SK-N-SH (cell line): ENCODE measurements at regions not wholly inside any gene's neighbourhood (a gene's known extent, or its start where the extent isn't known, plus 50 kb on each side); places are given as distances from the start of the nearest gene placed in this dataset.

Source experiments
- CTCF ChIA-PET: fragments of 300-600, 350-600 bp; formaldehyde crosslinking; extraction: SDS; loops from one replicate; lab custom pipeline; 2021; lab: Yijun Ruan, JAX
- POLR2A ChIA-PET: fragments of 350-600 bp; sonication (Branson Sonifier 250); formaldehyde crosslinking; extraction: SDS; loops from one replicate; lab custom pipeline; 2020; ENCODE audit warnings: antibody characterized with exemption, inconsistent platforms; lab: Yijun Ruan, JAX
- DNase-seq: peaks from one replicate; pipeline ENCODE4 v3.0.0; 2012
- H2AFZ ChIP-seq: fragments of 200-600 bp; sonication (generic); 2 replicates; pipeline ENCODE4 v1.8.1; 2016; ENCODE audit warnings: antibody characterized with exemption, mild to moderate bottlenecking, low read depth
- H3F3A ChIP-seq: fragments of 200-600 bp; sonication (generic); replicated peaks from 2 replicates; pipeline ENCODE3; 2016; ENCODE audit warnings: antibody characterized with exemption, mild to moderate bottlenecking; ENCODE audit not compliant: insufficient read depth
- H3K27ac ChIP-seq, 2 experiments: fragments of 200-500 bp in 1 of 2; fragments of 200-600 bp in 1 of 2; sonication (Bioruptor generic) in 1 of 2; sonication (generic), shearing (Covaris generic) in 1 of 2; 2 replicates each; pipeline versions ENCODE4 v1.5.1 to v1.6.1; 2014 to 2016; ENCODE audit warnings: low read depth in 2 of 2, inconsistent platforms in 1 of 2, low read length in 1 of 2, mild to moderate bottlenecking in 1 of 2, mixed read lengths in 1 of 2
- H3K27me3 ChIP-seq: fragments of 200-600 bp; sonication (generic), shearing (Covaris generic); 2 replicates; pipeline ENCODE4 v1.6.1; 2016; ENCODE audit warnings: mixed run types; ENCODE audit not compliant: insufficient read depth
- H3K36me3 ChIP-seq, 2 experiments: fragments of 200-500 bp in 1 of 2; fragments of 200-600 bp in 1 of 2; sonication (Bioruptor generic) in 1 of 2; sonication (generic) in 1 of 2; replicated peaks in 1 of 2; 2 replicates each; pipeline versions ENCODE3 to v1.5.1; 2014 to 2016; ENCODE audit warnings: low read length in 1 of 2, mild to moderate bottlenecking in 1 of 2; ENCODE audit not compliant: insufficient read depth in 2 of 2, control insufficient read depth in 1 of 2
- H3K4me1 ChIP-seq, 2 experiments: fragments of 200-500 bp in 1 of 2; fragments of 200-600 bp in 1 of 2; sonication (Bioruptor generic) in 1 of 2; sonication (generic), shearing (Covaris generic) in 1 of 2; 2 replicates each; pipeline versions ENCODE4 v1.5.1 to v1.6.1; 2014 to 2016; ENCODE audit warnings: low read depth in 1 of 2, low read length in 1 of 2, mixed run types in 1 of 2; ENCODE audit not compliant: insufficient read depth in 2 of 2, control insufficient read depth in 1 of 2
- H3K4me2 ChIP-seq: fragments of 200-600 bp; sonication (generic), shearing (Covaris generic); 2 replicates; pipeline ENCODE4 v1.6.1; 2017; ENCODE audit warnings: mixed run types
- H3K4me3 ChIP-seq, 2 experiments: fragments of 200-500 bp in 1 of 2; fragments of 200-600 bp in 1 of 2; sonication (Bioruptor generic) in 1 of 2; sonication (generic), shearing (Covaris generic) in 1 of 2; 2 replicates each; pipeline versions ENCODE4 v1.5.1 to v1.8.1; 2014 to 2016; ENCODE audit warnings: low read depth in 2 of 2, inconsistent platforms in 1 of 2, low read length in 1 of 2, mild to moderate bottlenecking in 1 of 2, mixed read lengths in 1 of 2, moderate library complexity in 1 of 2
- H3K79me2 ChIP-seq: fragments of 200-600 bp; sonication (generic); 2 replicates; pipeline ENCODE4 v1.8.1; 2017; ENCODE audit warnings: mild to moderate bottlenecking; ENCODE audit not compliant: insufficient read depth
- H3K9ac ChIP-seq: fragments of 200-600 bp; sonication (generic); 2 replicates; pipeline ENCODE4 v1.6.1; 2017; ENCODE audit warnings: mixed run types
- H3K9me2 ChIP-seq: fragments of 200-600 bp; sonication (generic); 2 replicates; pipeline ENCODE4 v1.6.1; 2017; ENCODE audit warnings: mixed run types
- H3K9me3 ChIP-seq: fragments of 200-600 bp; sonication (generic); 2 replicates; pipeline ENCODE4 v1.6.1; 2017; ENCODE audit warnings: mixed run types, mild to moderate bottlenecking, moderate library complexity
- H4K20me1 ChIP-seq: fragments of 200-600 bp; sonication (generic); 2 replicates; pipeline ENCODE4 v1.6.1; 2017; ENCODE audit warnings: mild to moderate bottlenecking, mixed run types; ENCODE audit not compliant: insufficient read depth
- CHD2 ChIP-seq: fragments of 150-350 bp; IDR thresholded peaks from 2 replicates; pipeline ENCODE4 v1.6.1; 2018; ENCODE audit warnings: low read length; ENCODE audit not compliant: partially characterized antibody
- EZH2phosphoT487 ChIP-seq: fragments of 200-600 bp; sonication (generic); IDR thresholded peaks from 2 replicates; pipeline ENCODE4 v1.6.1; 2017; ENCODE audit warnings: low read depth, mixed run types, mild to moderate bottlenecking, antibody characterized with exemption, moderate library complexity, borderline replicate concordance
- FOSL2 ChIP-seq: IDR thresholded peaks from 2 replicates; pipeline ENCODE4 v1.4.0; 2012; ENCODE audit warnings: low read depth, mild to moderate bottlenecking, moderate library complexity, borderline replicate concordance
- FOXJ3 ChIP-seq: sonication (generic); formaldehyde crosslinking; IDR thresholded peaks from 2 replicates; pipeline ENCODE4 v1.5.1; 2020; ENCODE audit warnings: mild to moderate bottlenecking, missing genetic modification reagents
- IRF3 ChIP-seq: fragments of 150-350 bp; IDR thresholded peaks from 2 replicates; pipeline ENCODE4 v1.6.1; 2016; ENCODE audit warnings: mild to moderate bottlenecking, low read depth, low read length
- JUND ChIP-seq: IDR thresholded peaks from 2 replicates; pipeline ENCODE4 v1.4.0; 2012
- MXI1 ChIP-seq: IDR thresholded peaks from 2 replicates; pipeline ENCODE4 v1.6.1; 2012; ENCODE audit warnings: mild to moderate bottlenecking, low read depth, low read length, improper control_type of control experiment
- NFIC ChIP-seq: IDR thresholded peaks from 2 replicates; pipeline ENCODE4 v1.4.0; 2012; ENCODE audit warnings: borderline replicate concordance
- POLR2AphosphoS5 ChIP-seq: IDR thresholded peaks from 2 replicates; pipeline ENCODE4 v1.6.1; 2012; ENCODE audit warnings: low read depth, low read length
- RAD21 ChIP-seq: IDR thresholded peaks from 2 replicates; pipeline ENCODE4 v1.6.1; 2012; ENCODE audit warnings: mild to moderate bottlenecking, low read length
- REST ChIP-seq: IDR thresholded peaks from 2 replicates; pipeline ENCODE4 v1.6.1; 2012; ENCODE audit warnings: mild to moderate bottlenecking, low read depth, low read length, moderate library complexity
- RFX5 ChIP-seq: IDR thresholded peaks from 2 replicates; pipeline ENCODE4 v1.6.1; 2012; ENCODE audit warnings: mild to moderate bottlenecking, improper control_type of control experiment, low read length
- RXRA ChIP-seq: IDR thresholded peaks from 2 replicates; pipeline ENCODE4 v1.4.0; 2012; ENCODE audit warnings: low read depth, mild to moderate bottlenecking, borderline replicate concordance
- SMC3 ChIP-seq: IDR thresholded peaks from 2 replicates; pipeline ENCODE4 v1.6.1; 2012; ENCODE audit warnings: low read depth, low read length, improper control_type of control experiment
- YY1 ChIP-seq: IDR thresholded peaks from 2 replicates; pipeline ENCODE4 v1.4.0; 2012; ENCODE audit warnings: low read depth, mild to moderate bottlenecking
- WGBS: methylation state at CpG from one replicate; pipeline ENCODE4 v1.1.6; 2017; ENCODE audit warnings: low lambda C conversion rate; 5-methylcytosine and 5-hydroxymethylcytosine counted together

- TF ChIP-seq SMC3 (no peak), JUND (no peak), FOXJ3 (CRISPR knock-in tag) (no peak), RAD21 (no peak), IRF3 (no peak)
- Histone ChIP-seq H3K4me1 (no peaks in the 10 kb centered on the region), H3K79me2 (no peaks in the 10 kb centered on the region), H4K20me1 (no peaks in the 10 kb centered on the region), H3K4me2 (no peak overlapping the region), H3K27ac (no peak overlapping the region), H3K9me3 (no peaks in the 10 kb centered on the region), H3K27me3 (no peaks in the 10 kb centered on the region), H2AFZ (no peak overlapping the region), H3K9ac (no peak overlapping the region), H3K4me3 (no peak overlapping the region), H3K9me2 (no peaks in the 10 kb centered on the region), H3K36me3 (no peaks in the 10 kb centered on the region), H3F3A (no peaks in the 10 kb centered on the region)
- WGBS, result 8% methylated on average over 5 of the region's 5 CpGs
- CTCF ChIA-PET, result interaction anchor here (1.3 kb wide), 1 partner anchor 8 kb away, joined by 3 read pairs; no protein-coding TSS in a partner anchor
- DNase-seq, result no peak
- POLR2A ChIA-PET, result no interaction called here
Observed at GRCh38 chr3:86561215-86561614, 429.7 kb downstream of the VGLL3 start.

GRCh38 chr3:86554383-86554782 is 436.6 kb downstream of the VGLL3 start:
- POLR2A ChIA-PET, result no interaction called here
- Histone ChIP-seq H3K79me2 (no peaks in the 10 kb centered on the region), H3K9me2 (no peaks in the 10 kb centered on the region), H3K4me2 (no peak overlapping the region), H3K27me3 (no peaks in the 10 kb centered on the region), H3K4me1 (no peaks in the 10 kb centered on the region), H3K27ac (no peak overlapping the region), H3K36me3 (no peaks in the 10 kb centered on the region), H2AFZ (no peak overlapping the region), H3K4me3 (no peak overlapping the region), H3K9me3 (no peaks in the 10 kb centered on the region), H4K20me1 (no peaks in the 10 kb centered on the region), H3F3A (no peaks in the 10 kb centered on the region), H3K9ac (no peak overlapping the region)
- DNase-seq, result no peak
- CTCF ChIA-PET, result interaction anchor here (1.4 to 1.5 kb wide), 2 partner anchors 8 to 13 kb away, joined by 3 to 4 read pairs; no protein-coding TSS in a partner anchor
- TF ChIP-seq REST, result no peak
- 22% methylated on average over 5 of the region's 5 CpGs for WGBS

- Histone ChIP-seq H4K20me1 (no peaks in the 10 kb centered on the region), H3K79me2 (no peaks in the 10 kb centered on the region), H3F3A (no peaks in the 10 kb centered on the region), H3K36me3 (no peaks in the 10 kb centered on the region), H3K4me1 (no peaks in the 10 kb centered on the region), H3K9me3 (no peaks in the 10 kb centered on the region), H2AFZ (no peak overlapping the region), H3K9me2 (no peaks in the 10 kb centered on the region), H3K4me3 (no peak overlapping the region), H3K27me3 (no peaks in the 10 kb centered on the region), H3K27ac (no peak overlapping the region), H3K9ac (no peak overlapping the region), H3K4me2 (no peak overlapping the region)
- no peak for DNase-seq
- 18% methylated on average over 2 of the region's 2 CpGs for WGBS
- ChIA-PET POLR2A (no interaction called here), CTCF (interaction anchor here (1.3 kb wide), 1 partner anchor 15 kb away, joined by 5 read pairs; no protein-coding TSS in a partner anchor)
- no peak for TF ChIP-seq YY1
- no peak for TF ChIP-seq MXI1
- no peak for TF ChIP-seq FOSL2
- no peak for TF ChIP-seq RXRA
- no peak for TF ChIP-seq POLR2AphosphoS5
- TF ChIP-seq CHD2, result no peak
- TF ChIP-seq NFIC, result no peak
- TF ChIP-seq EZH2phosphoT487, result no peak
- no peak for TF ChIP-seq RFX5
Observed at GRCh38 chr3:86547692-86548091, 443.3 kb downstream of the VGLL3 start.
